B cell (primary cell): ENCODE measurements at regions not wholly inside any gene's neighbourhood (a gene's known extent, or its start where the extent isn't known, plus 50 kb on each side); places are given as distances from the start of the nearest gene placed in this dataset.

Experiments used
- ATAC-seq: fragments of 200-7000 bp; cut with Tn5 transposase; one replicate; pipeline ENCODE4 v1.10.0; 2021; ENCODE audit warnings: low read depth, mild to moderate bottlenecking, moderate number of reproducible peaks, moderate library complexity
- CTCF ChIA-PET: fragments of 350-600 bp; sonication (Branson Sonifier 250); formaldehyde crosslinking; loops from one replicate; lab custom pipeline; 2021; ENCODE audit warnings: antibody characterized with exemption, inconsistent platforms; lab: Charles Lee
- POLR2A ChIA-PET: fragments of 350-600 bp; sonication (Branson Sonifier 250); formaldehyde crosslinking; loops from one replicate; lab custom pipeline; 2021; ENCODE audit warnings: antibody characterized with exemption; lab: Charles Lee
- DNase-seq: peaks from one replicate; pipeline ENCODE4 v3.0.0; 2013
- H2AFZ ChIP-seq: 2 replicates; pipeline ENCODE4 v1.6.1; 2012; ENCODE audit warnings: mild to moderate bottlenecking, low read depth, low read length; ENCODE audit not compliant: insufficient read depth, poor library complexity, severe bottlenecking
- H3K27ac ChIP-seq, 2 donors: 1 replicate in 1 of 2; 2 replicates in 1 of 2; pipeline ENCODE4 v1.5.1; 2012 to 2013; ENCODE audit warnings: low read length in 2 of 2, mild to moderate bottlenecking in 2 of 2, moderate library complexity in 1 of 2
- H3K27me3 ChIP-seq, 4 experiments: fragments of 200-600 bp in 1 of 4; sonication (generic) in 1 of 4; replicated peaks in 1 of 4; 1 replicate in 2 of 4; 2 replicates in 2 of 4; pipeline versions ENCODE4 v1.6.1 to v1.7.0; 2013 to 2016; ENCODE audit warnings: low read length in 3 of 4, mild to moderate bottlenecking in 2 of 4, mixed read lengths in 1 of 4, moderate library complexity in 1 of 4; ENCODE audit not compliant: insufficient read depth in 4 of 4, control insufficient read depth in 3 of 4; ENCODE audit errors: control extremely low read depth in 1 of 4
- H3K36me3 ChIP-seq, 2 experiments: replicated peaks in 1 of 2; 1 replicate in 1 of 2; 2 replicates in 1 of 2; pipeline versions ENCODE4 v1.6.1 to v1.7.1; 2013; ENCODE audit warnings: low read length in 1 of 2; ENCODE audit not compliant: insufficient read depth in 2 of 2, control insufficient read depth in 1 of 2; ENCODE audit errors: control extremely low read depth in 1 of 2, extremely low read depth in 1 of 2
- H3K4me1 ChIP-seq, 2 donors: fragments of 200-600 bp in 1 of 2; sonication (generic) in 1 of 2; 1 replicate in 1 of 2; 2 replicates in 1 of 2; pipeline versions ENCODE4 v1.5.1 to v1.6.1; 2013 to 2017; ENCODE audit warnings: low read length in 2 of 2; ENCODE audit not compliant: control insufficient read depth in 2 of 2, insufficient read depth in 2 of 2
- H3K4me2 ChIP-seq: replicated peaks from 2 replicates; pipeline ENCODE3; 2012; ENCODE audit warnings: mild to moderate bottlenecking, low read depth, low read length; ENCODE audit not compliant: poor library complexity, severe bottlenecking
- H3K4me3 ChIP-seq, 5 experiments: fragments of 200-600 bp in 1 of 5; sonication (generic) in 1 of 5; 1 replicate in 3 of 5; 2 replicates in 2 of 5; pipeline versions ENCODE4 v1.5.1 to v1.7.0; 2011 to 2016; ENCODE audit warnings: low read length in 4 of 5, mild to moderate bottlenecking in 4 of 5, low read depth in 2 of 5, control low read depth in 1 of 5, moderate library complexity in 1 of 5; ENCODE audit not compliant: insufficient read depth in 1 of 5; ENCODE audit errors: control extremely low read depth in 1 of 5, extremely low read depth in 1 of 5
- H3K79me2 ChIP-seq: fragments of 200-600 bp; sonication (generic); one replicate; pipeline ENCODE4 v1.6.0; 2016; ENCODE audit warnings: low read length; ENCODE audit not compliant: control insufficient read depth, insufficient read depth
- H3K9ac ChIP-seq: fragments of 200-600 bp; sonication (generic); 2 replicates; pipeline ENCODE4 v1.6.1; 2017; ENCODE audit warnings: mild to moderate bottlenecking, low read length, moderate library complexity
- H3K9me3 ChIP-seq, 3 donors: one replicate each; pipeline versions ENCODE4 v1.6.1 to v1.7.1; 2013; ENCODE audit warnings: low read length in 2 of 3; ENCODE audit not compliant: control insufficient read depth in 2 of 3, insufficient read depth in 1 of 3; ENCODE audit errors: control extremely low read depth in 1 of 3
- H4K20me1 ChIP-seq: 2 replicates; pipeline ENCODE4 v1.6.0; 2012; ENCODE audit warnings: mild to moderate bottlenecking, low read length; ENCODE audit not compliant: insufficient read depth, control insufficient read depth, poor library complexity, severe bottlenecking
- H3K27ac Mint-ChIP-seq: one replicate; pipeline ENCODE4 v1.8.0; 2021; ENCODE audit warnings: mixed read lengths
- H3K27me3 Mint-ChIP-seq: one replicate; pipeline ENCODE4 v1.8.0; 2021; ENCODE audit warnings: mixed read lengths
- H3K4me1 Mint-ChIP-seq: one replicate; pipeline ENCODE4 v1.8.0; 2021; ENCODE audit warnings: mixed read lengths
- H3K4me3 Mint-ChIP-seq: one replicate; pipeline ENCODE4 v1.8.0; 2021; ENCODE audit warnings: mixed read lengths
- H3K9me3 Mint-ChIP-seq: one replicate; pipeline ENCODE4 v1.8.0; 2022; ENCODE audit warnings: mixed read lengths; ENCODE audit not compliant: insufficient read depth
- EZH2 ChIP-seq: IDR thresholded peaks from 2 replicates; pipeline ENCODE4 v1.6.1; 2012; ENCODE audit warnings: borderline replicate concordance, low read depth, mild to moderate bottlenecking, moderate library complexity, low read length; ENCODE audit not compliant: insufficient read depth, poor library complexity, severe bottlenecking
- WGBS: methylation state at CpG from one replicate; pipeline ENCODE4 v1.1.5; 2013; ENCODE audit warnings: missing lambda C conversion rate; ENCODE audit not compliant: insufficient coverage; 5-methylcytosine and 5-hydroxymethylcytosine counted together
- intact Hi-C: fragments of 100-400 bp; cut with micrococcal nuclease; formaldehyde crosslinking; loops from one replicate; pipeline ENCODE4 v1.10.0; 2022
- TF ChIP-seq, protein P1 (sequence below): fragments of 200-600 bp; IDR thresholded peaks from one replicate; pipeline ENCODE4 v1.8.0; 2022; ENCODE audit warnings: antibody characterized with exemption, mild to moderate bottlenecking

DNA sequence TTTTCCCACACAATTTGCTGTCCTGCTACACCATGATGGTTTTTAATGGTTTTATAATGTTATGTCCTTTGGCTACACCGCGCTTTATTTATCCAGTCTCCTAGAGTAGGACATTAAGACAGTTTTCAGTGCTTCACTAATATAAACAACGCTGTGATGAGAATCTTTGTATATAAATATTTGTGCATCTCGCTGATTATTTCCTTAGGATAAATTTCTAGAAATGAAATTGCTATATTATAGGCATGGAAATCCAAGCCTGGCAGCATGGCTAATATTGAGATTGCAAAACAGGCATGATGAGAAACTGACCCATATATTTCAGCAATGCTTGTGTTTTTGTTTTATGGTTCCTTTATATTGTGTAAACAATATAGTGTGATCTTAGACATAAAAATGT, 81.4 kb upstream of the ATXN1 start:
- POLR2A ChIA-PET = no interaction called here
- Histone ChIP-seq H3K4me3 (no peak overlapping the region), H3K4me2 (no peak overlapping the region), H3K4me1 (no peaks in the 10 kb centered on the region), H3K27me3 (no peaks in the 10 kb centered on the region), H3K27ac (no peak overlapping the region), H3K9ac (no peak overlapping the region), H3K79me2 (no peaks in the 10 kb centered on the region), H4K20me1 (no peaks in the 10 kb centered on the region), H3K9me3 (no peaks in the 10 kb centered on the region), H2AFZ (no peak overlapping the region), H3K36me3 (no peaks in the 10 kb centered on the region)
- WGBS = no CpG with 5 or more reads among the region's 4 CpGs
- DNase-seq (no peak), ATAC-seq (no peak)
- H3K4me1 Mint-ChIP-seq = no peaks in the 10 kb centered on the region
- H3K9me3 Mint-ChIP-seq = no peaks in the 10 kb centered on the region
- CTCF ChIA-PET = no interaction called here
- no peak overlapping the region for H3K27ac Mint-ChIP-seq
- H3K27me3 Mint-ChIP-seq = peaks cover 3% of the 10 kb centered on the region
- H3K4me3 Mint-ChIP-seq = no peak overlapping the region
- no peak for TF ChIP-seq EZH2
- TF ChIP-seq, protein P1, sequence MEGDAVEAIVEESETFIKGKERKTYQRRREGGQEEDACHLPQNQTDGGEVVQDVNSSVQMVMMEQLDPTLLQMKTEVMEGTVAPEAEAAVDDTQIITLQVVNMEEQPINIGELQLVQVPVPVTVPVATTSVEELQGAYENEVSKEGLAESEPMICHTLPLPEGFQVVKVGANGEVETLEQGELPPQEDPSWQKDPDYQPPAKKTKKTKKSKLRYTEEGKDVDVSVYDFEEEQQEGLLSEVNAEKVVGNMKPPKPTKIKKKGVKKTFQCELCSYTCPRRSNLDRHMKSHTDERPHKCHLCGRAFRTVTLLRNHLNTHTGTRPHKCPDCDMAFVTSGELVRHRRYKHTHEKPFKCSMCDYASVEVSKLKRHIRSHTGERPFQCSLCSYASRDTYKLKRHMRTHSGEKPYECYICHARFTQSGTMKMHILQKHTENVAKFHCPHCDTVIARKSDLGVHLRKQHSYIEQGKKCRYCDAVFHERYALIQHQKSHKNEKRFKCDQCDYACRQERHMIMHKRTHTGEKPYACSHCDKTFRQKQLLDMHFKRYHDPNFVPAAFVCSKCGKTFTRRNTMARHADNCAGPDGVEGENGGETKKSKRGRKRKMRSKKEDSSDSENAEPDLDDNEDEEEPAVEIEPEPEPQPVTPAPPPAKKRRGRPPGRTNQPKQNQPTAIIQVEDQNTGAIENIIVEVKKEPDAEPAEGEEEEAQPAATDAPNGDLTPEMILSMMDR = no peak
- intact Hi-C loops = no loop called here

DNA sequence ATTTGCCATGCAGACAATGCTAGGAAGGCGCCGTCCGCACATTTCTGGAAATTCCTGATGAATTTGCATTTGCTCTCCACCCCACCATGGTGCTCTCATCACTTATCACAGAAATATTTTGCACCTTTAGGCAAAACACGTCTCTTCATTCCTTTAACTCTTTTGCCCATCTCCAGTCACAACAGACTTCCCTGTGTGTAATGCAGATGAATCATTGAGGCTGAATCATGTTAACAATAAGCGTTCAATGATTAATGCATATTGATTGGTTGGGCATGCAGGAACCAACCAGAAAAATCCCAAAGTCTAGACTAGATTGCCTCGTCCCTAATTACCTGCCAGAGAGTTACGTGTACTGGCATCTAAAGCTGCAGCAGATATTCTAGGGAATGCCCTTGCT, 80.0 kb upstream of the ATXN1 start:
- H3K27me3 ChIP-seq = no peaks in the 10 kb centered on the region
- H3K4me3 ChIP-seq = no peak overlapping the region
- WGBS = 96% methylated on average over 5 of the region's 7 CpGs
- Mint-ChIP-seq H3K9me3 (no peaks in the 10 kb centered on the region), H3K4me1 (peaks cover 7% of the 10 kb centered on the region), H3K4me3 (no peak overlapping the region), H3K27me3 (peaks cover 3% of the 10 kb centered on the region), H3K27ac (no peak overlapping the region)
- H3K4me1 ChIP-seq = no peaks in the 10 kb centered on the region
- H3K36me3 ChIP-seq = no peaks in the 10 kb centered on the region
- intact Hi-C loops = no loop called here
- no peak for TF ChIP-seq EZH2
- TF ChIP-seq, protein P1 = no peak
- ChIA-PET POLR2A (no interaction called here), CTCF (no interaction called here)
- no peaks in the 10 kb centered on the region for H4K20me1 ChIP-seq
- no peak overlapping the region for H3K9ac ChIP-seq
- no peaks in the 10 kb centered on the region for H3K79me2 ChIP-seq
- H2AFZ ChIP-seq = no peak overlapping the region
- no peak for DNase-seq
- ATAC-seq = no peak
- no peak overlapping the region for H3K4me2 ChIP-seq
- no peaks in the 10 kb centered on the region for H3K9me3 ChIP-seq
- H3K27ac ChIP-seq = no peak overlapping the region
